Neural progenitor cell (in vitro differentiated cells): ENCODE measurements at regions not wholly inside any gene's neighbourhood (a gene's known extent, or its start where the extent isn't known, plus 50 kb on each side); places are given as distances from the start of the nearest gene placed in this dataset.

Source experiments
- DNase-seq: peaks from one replicate; pipeline ENCODE4 v3.0.0-alpha.2; 2016; ENCODE audit warnings: low spot score
- H2AFZ ChIP-seq: fragments of 200-600 bp; sonication (generic); replicated peaks from 2 replicates; pipeline ENCODE4 v1.6.1; 2016; ENCODE audit warnings: antibody characterized with exemption
- H3F3A ChIP-seq: fragments of 200-600 bp; sonication (generic); 2 replicates; pipeline ENCODE4 v1.6.1; 2016; ENCODE audit warnings: antibody characterized with exemption, low read depth
- H3K27ac ChIP-seq: fragments of 200-600 bp; sonication (generic); 2 replicates; pipeline ENCODE4 v1.5.1; 2016; ENCODE audit warnings: mild to moderate bottlenecking
- H3K27me3 ChIP-seq: fragments of 200-600 bp; sonication (generic); 2 replicates; pipeline ENCODE4 v1.6.1; 2016; ENCODE audit warnings: mild to moderate bottlenecking, moderate library complexity
- H3K36me3 ChIP-seq: fragments of 200-600 bp; sonication (generic); 2 replicates; pipeline ENCODE4 v1.5.1; 2016
- H3K4me1 ChIP-seq: fragments of 200-600 bp; sonication (generic); 2 replicates; pipeline ENCODE4 v1.6.1; 2016; ENCODE audit warnings: mixed run types
- H3K4me2 ChIP-seq: fragments of 200-600 bp; sonication (generic); 2 replicates; pipeline ENCODE4 v1.6.1; 2016
- H3K4me3 ChIP-seq: fragments of 200-600 bp; sonication (generic); 2 replicates; pipeline ENCODE4 v1.5.1; 2016
- H3K79me2 ChIP-seq: fragments of 200-600 bp; sonication (generic); 2 replicates; pipeline ENCODE4 v1.6.1; 2016; ENCODE audit warnings: low read depth
- H3K9ac ChIP-seq: fragments of 200-600 bp; sonication (generic); 2 replicates; pipeline ENCODE4 v1.6.1; 2016
- H3K9me3 ChIP-seq: fragments of 200-600 bp; sonication (generic); 2 replicates; pipeline ENCODE4 v1.5.1; 2016; ENCODE audit warnings: low read depth
- H4K20me1 ChIP-seq: fragments of 200-600 bp; sonication (generic); 2 replicates; pipeline ENCODE4 v1.6.1; 2016; ENCODE audit warnings: low read depth
- H3K27ac Mint-ChIP-seq: 3 replicates; pipeline ENCODE4 v1.8.0; 2021; ENCODE audit warnings: mixed read lengths
- H3K27me3 Mint-ChIP-seq: 2 replicates; pipeline ENCODE4 v1.8.0; 2022; ENCODE audit warnings: low read depth, mild to moderate bottlenecking, inconsistent platforms, moderate library complexity, mixed read lengths; ENCODE audit not compliant: insufficient read depth
- H3K36me3 Mint-ChIP-seq: 3 replicates; pipeline ENCODE4 v1.8.0; 2021; ENCODE audit warnings: mixed read lengths
- H3K4me1 Mint-ChIP-seq: 3 replicates; pipeline ENCODE4 v1.8.0; 2021; ENCODE audit warnings: mixed read lengths
- H3K4me3 Mint-ChIP-seq: 3 replicates; pipeline ENCODE4 v1.8.0; 2021; ENCODE audit warnings: mild to moderate bottlenecking, moderate library complexity, mixed read lengths
- H3K9me3 Mint-ChIP-seq: 3 replicates; pipeline ENCODE4 v1.8.0; 2020; ENCODE audit warnings: mixed read lengths
- EZH2 ChIP-seq: fragments of 200-600 bp; sonication (generic); IDR thresholded peaks from 2 replicates; pipeline ENCODE4 v1.6.1; 2017; ENCODE audit warnings: antibody characterized with exemption, mild to moderate bottlenecking, moderate library complexity
- EZH2phosphoT487 ChIP-seq: fragments of 200-600 bp; sonication (generic); IDR thresholded peaks from 2 replicates; pipeline ENCODE4 v1.6.1; 2017; ENCODE audit warnings: antibody characterized with exemption
- TF ChIP-seq, protein P1 (sequence below): fragments of 200-600 bp; sonication (generic); IDR thresholded peaks from 2 replicates; pipeline ENCODE4 v1.5.1; 2017; ENCODE audit warnings: antibody characterized with exemption, mild to moderate bottlenecking

DNA sequence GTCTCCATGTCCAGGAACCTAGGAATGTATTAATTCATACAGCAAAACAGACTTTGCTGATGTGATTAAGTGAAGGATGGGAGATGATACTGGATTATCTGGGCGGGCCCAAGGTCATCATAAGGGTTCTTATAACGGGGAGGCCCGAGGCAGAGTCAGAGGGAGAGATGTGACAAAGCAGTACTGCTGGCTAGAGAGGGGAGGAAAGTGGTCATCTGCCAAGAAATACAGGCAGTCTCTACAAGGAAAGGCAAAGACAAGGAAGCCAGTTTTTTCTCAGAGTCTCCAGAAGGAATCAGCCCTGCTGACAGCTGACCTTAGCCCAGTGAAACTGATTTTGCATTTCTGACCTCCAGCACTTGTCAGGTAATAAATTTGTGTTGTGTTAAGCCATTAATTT, 66.2 kb upstream of the CORO2B start:
- TF ChIP-seq, protein P1, sequence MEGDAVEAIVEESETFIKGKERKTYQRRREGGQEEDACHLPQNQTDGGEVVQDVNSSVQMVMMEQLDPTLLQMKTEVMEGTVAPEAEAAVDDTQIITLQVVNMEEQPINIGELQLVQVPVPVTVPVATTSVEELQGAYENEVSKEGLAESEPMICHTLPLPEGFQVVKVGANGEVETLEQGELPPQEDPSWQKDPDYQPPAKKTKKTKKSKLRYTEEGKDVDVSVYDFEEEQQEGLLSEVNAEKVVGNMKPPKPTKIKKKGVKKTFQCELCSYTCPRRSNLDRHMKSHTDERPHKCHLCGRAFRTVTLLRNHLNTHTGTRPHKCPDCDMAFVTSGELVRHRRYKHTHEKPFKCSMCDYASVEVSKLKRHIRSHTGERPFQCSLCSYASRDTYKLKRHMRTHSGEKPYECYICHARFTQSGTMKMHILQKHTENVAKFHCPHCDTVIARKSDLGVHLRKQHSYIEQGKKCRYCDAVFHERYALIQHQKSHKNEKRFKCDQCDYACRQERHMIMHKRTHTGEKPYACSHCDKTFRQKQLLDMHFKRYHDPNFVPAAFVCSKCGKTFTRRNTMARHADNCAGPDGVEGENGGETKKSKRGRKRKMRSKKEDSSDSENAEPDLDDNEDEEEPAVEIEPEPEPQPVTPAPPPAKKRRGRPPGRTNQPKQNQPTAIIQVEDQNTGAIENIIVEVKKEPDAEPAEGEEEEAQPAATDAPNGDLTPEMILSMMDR, result no peak
- TF ChIP-seq EZH2, result no peak
- no peak for TF ChIP-seq EZH2phosphoT487
- no peak overlapping the region for H3K27ac ChIP-seq
- no peaks in the 10 kb centered on the region for H3K36me3 ChIP-seq
- H3K36me3 Mint-ChIP-seq, result no peaks in the 10 kb centered on the region
- H3K4me3 ChIP-seq, result no peak overlapping the region
- H3K4me1 Mint-ChIP-seq, result peaks cover 25% of the 10 kb centered on the region
- no peak for DNase-seq
- H3K4me3 Mint-ChIP-seq, result no peak overlapping the region
- H2AFZ ChIP-seq, result no peak overlapping the region
- peaks cover 8% of the 10 kb centered on the region for H3K9me3 ChIP-seq
- H3F3A ChIP-seq, result peaks cover 12% of the 10 kb centered on the region
- H3K9me3 Mint-ChIP-seq, result peaks cover 10% of the 10 kb centered on the region
- no peak overlapping the region for H3K27ac Mint-ChIP-seq
- H3K27me3 ChIP-seq, result no peaks in the 10 kb centered on the region
- no peak overlapping the region for H3K4me2 ChIP-seq
- H3K79me2 ChIP-seq, result no peaks in the 10 kb centered on the region
- H3K9ac ChIP-seq, result no peak overlapping the region
- no peaks in the 10 kb centered on the region for H3K27me3 Mint-ChIP-seq
- peaks cover 10% of the 10 kb centered on the region for H3K4me1 ChIP-seq
- H4K20me1 ChIP-seq, result no peaks in the 10 kb centered on the region

DNA sequence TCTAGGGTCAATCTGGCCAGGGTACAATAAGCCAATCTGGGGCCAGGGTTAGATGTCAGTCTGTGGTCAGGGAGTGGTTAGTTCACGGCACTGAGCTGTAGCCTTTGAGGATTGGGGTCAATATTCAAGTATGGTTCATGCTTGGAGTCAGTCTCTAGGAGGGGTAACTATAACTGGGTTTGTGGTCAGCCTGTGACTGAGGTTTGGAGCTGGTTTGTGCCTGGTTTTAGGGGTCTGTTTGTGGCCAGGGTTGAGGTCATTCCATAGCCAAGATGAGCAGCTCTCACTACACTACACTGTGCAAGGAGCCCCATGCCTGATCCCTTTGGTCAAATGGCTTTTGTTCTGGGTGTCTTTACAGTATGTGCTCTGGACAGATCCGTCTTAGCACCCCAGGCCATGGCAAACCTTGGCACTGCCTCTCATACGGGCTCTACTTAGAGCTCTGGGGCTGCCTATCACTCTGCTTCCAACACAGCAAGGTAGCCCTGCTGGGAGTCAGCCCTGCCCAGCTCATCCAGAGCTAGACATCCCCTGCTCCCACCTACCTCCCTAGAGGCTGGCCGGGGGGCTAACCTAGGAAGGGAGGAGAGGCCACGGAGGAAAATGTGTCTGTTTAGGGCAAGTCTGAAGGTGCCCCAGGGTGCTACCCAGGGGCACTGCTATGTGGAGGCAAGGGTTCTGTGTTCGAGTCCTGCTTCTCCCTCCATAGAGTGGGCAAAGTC, 63.3 kb upstream of the CORO2B start:
- peaks cover 20% of the 10 kb centered on the region for H3F3A ChIP-seq
- no peaks in the 10 kb centered on the region for H3K27me3 ChIP-seq
- H2AFZ ChIP-seq, result no peak overlapping the region
- H4K20me1 ChIP-seq, result no peaks in the 10 kb centered on the region
- no peaks in the 10 kb centered on the region for H3K36me3 ChIP-seq
- no peak for DNase-seq
- H3K9ac ChIP-seq, result no peak overlapping the region
- TF ChIP-seq EZH2 (no peak), EZH2phosphoT487 (no peak)
- TF ChIP-seq, protein P1, result no peak
- H3K9me3 ChIP-seq, result peaks cover 8% of the 10 kb centered on the region
- no peak overlapping the region for H3K4me2 ChIP-seq
- H3K4me3 Mint-ChIP-seq, result no peak overlapping the region
- H3K79me2 ChIP-seq, result no peaks in the 10 kb centered on the region
- peak overlapping the region; percentile 62 for H3K27ac Mint-ChIP-seq
- no peak overlapping the region for H3K4me3 ChIP-seq
- peaks cover 2% of the 10 kb centered on the region for H3K27me3 Mint-ChIP-seq
- H3K4me1 ChIP-seq, result peaks cover 18% of the 10 kb centered on the region
- H3K4me1 Mint-ChIP-seq, result peaks cover 40% of the 10 kb centered on the region
- no peak overlapping the region for H3K27ac ChIP-seq
- peaks cover 10% of the 10 kb centered on the region for H3K9me3 Mint-ChIP-seq
- no peaks in the 10 kb centered on the region for H3K36me3 Mint-ChIP-seq

DNA sequence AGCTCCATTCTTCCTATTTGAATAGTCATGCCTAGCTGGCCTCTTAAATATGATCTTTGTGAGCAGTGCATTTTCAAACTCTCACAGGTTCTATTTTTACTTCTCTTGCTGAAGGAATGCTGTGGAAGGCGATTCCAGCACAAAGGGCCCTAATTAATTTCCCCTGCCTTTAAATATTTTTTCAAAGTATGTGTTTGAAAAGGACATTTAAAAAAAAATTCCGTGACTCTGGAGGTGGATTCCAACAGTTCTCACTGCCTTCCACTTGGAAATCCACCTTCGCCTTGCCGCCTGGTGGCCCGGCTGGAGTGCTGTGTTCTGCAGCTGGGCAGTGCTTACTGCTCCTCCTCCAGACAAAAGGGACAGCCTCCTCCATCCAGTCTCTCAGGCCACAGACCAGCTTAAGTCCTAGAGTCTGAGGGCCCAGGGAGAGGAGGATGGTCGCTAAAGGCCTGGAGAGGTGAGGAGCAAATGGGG, 61.5 kb upstream of the CORO2B start:
- H3F3A ChIP-seq, result peaks cover 20% of the 10 kb centered on the region
- H3K4me2 ChIP-seq, result peak overlapping the region; percentile 19
- H2AFZ ChIP-seq, result peak overlapping the region; percentile 86
- Mint-ChIP-seq H3K4me3 (peak overlapping the region; percentile 31), H3K4me1 (peaks cover 32% of the 10 kb centered on the region), H3K27ac (no peak overlapping the region), H3K27me3 (peaks cover 2% of the 10 kb centered on the region), H3K9me3 (peaks cover 10% of the 10 kb centered on the region), H3K36me3 (no peaks in the 10 kb centered on the region)
- no peak overlapping the region for H3K27ac ChIP-seq
- H3K4me3 ChIP-seq, result no peak overlapping the region
- H3K9ac ChIP-seq, result no peak overlapping the region
- no peaks in the 10 kb centered on the region for H3K36me3 ChIP-seq
- peaks cover 18% of the 10 kb centered on the region for H3K4me1 ChIP-seq
- H4K20me1 ChIP-seq, result no peaks in the 10 kb centered on the region
- TF ChIP-seq EZH2phosphoT487 (no peak), EZH2 (no peak)
- TF ChIP-seq, protein P1, result peak; percentile 29
- peak; percentile 66 for DNase-seq
- no peaks in the 10 kb centered on the region for H3K27me3 ChIP-seq
- H3K9me3 ChIP-seq, result peaks cover 8% of the 10 kb centered on the region
- H3K79me2 ChIP-seq, result no peaks in the 10 kb centered on the region
